GM23338 (cell line): ENCODE measurements at regions not wholly inside any gene's neighbourhood (a gene's known extent, or its start where the extent isn't known, plus 50 kb on each side); places are given as distances from the start of the nearest gene placed in this dataset.
A peak's percentile ranks its signal among the peaks of the same experiment; 100 is the strongest.

Source experiments
- ATAC-seq: fragments of 200-7000 bp; cut with Tn5 transposase; 3 replicates; pipeline ENCODE4 v1.9.1; 2020
- DNase-seq: peaks from one replicate; pipeline ENCODE4 v3.0.0-alpha.2; 2015; ENCODE audit warnings: low spot score
- H2AFZ ChIP-seq: fragments of 200-600 bp; sonication (generic); 2 replicates; pipeline ENCODE4 v1.8.0; 2016; ENCODE audit warnings: antibody characterized with exemption, mild to moderate bottlenecking, moderate library complexity
- H3F3A ChIP-seq: fragments of 200-600 bp; sonication (generic); replicated peaks from 2 replicates; pipeline ENCODE4 v1.8.0; 2017; ENCODE audit warnings: antibody characterized with exemption, mixed run types, low read depth
- H3K27ac ChIP-seq: fragments of 200-600 bp; sonication (generic); 2 replicates; pipeline ENCODE4 v1.6.1; 2016; ENCODE audit warnings: low read depth
- H3K27me3 ChIP-seq: fragments of 200-600 bp; sonication (generic); 2 replicates; pipeline ENCODE4 v1.8.0; 2016; ENCODE audit warnings: mild to moderate bottlenecking, mixed run types, moderate library complexity; ENCODE audit not compliant: insufficient read depth
- H3K36me3 ChIP-seq: fragments of 200-600 bp; sonication (generic); 2 replicates; pipeline ENCODE4 v1.8.0; 2016; ENCODE audit warnings: mild to moderate bottlenecking; ENCODE audit not compliant: insufficient read depth
- H3K4me1 ChIP-seq: fragments of 200-600 bp; sonication (generic); 2 replicates; pipeline ENCODE4 v1.8.0; 2016; ENCODE audit warnings: mild to moderate bottlenecking, moderate library complexity; ENCODE audit not compliant: insufficient read depth
- H3K4me2 ChIP-seq: fragments of 200-600 bp; sonication (generic); 2 replicates; pipeline ENCODE4 v1.7.1; 2017; ENCODE audit warnings: mixed run types
- H3K4me3 ChIP-seq: fragments of 200-600 bp; sonication (generic); 2 replicates; pipeline ENCODE4 v1.6.1; 2016; ENCODE audit warnings: mixed run types
- H3K79me2 ChIP-seq: fragments of 200-600 bp; sonication (generic); replicated peaks from 2 replicates; pipeline ENCODE4 v1.8.0; 2017; ENCODE audit warnings: mild to moderate bottlenecking; ENCODE audit not compliant: insufficient read depth
- H3K9me2 ChIP-seq: fragments of 200-600 bp; sonication (generic); 2 replicates; pipeline ENCODE4 v1.8.0; 2017; ENCODE audit not compliant: insufficient read depth
- H4K20me1 ChIP-seq: fragments of 200-600 bp; sonication (generic); replicated peaks from 2 replicates; pipeline ENCODE4 v1.8.0; 2017; ENCODE audit warnings: mild to moderate bottlenecking; ENCODE audit not compliant: insufficient read depth
- H3K27ac Mint-ChIP-seq: 2 replicates; pipeline ENCODE4 v1.8.0; 2020; ENCODE audit warnings: inconsistent platforms, mild to moderate bottlenecking, moderate library complexity, mixed read lengths
- H3K27me3 Mint-ChIP-seq: 3 replicates; pipeline ENCODE4 v1.8.0; 2022; ENCODE audit warnings: low read depth, mild to moderate bottlenecking, moderate library complexity, mixed read lengths, inconsistent platforms; ENCODE audit not compliant: insufficient read depth, poor library complexity
- H3K36me3 Mint-ChIP-seq: 3 replicates; pipeline ENCODE4 v1.8.0; 2021; ENCODE audit warnings: low read depth, mild to moderate bottlenecking, inconsistent platforms, moderate library complexity, mixed read lengths
- H3K4me1 Mint-ChIP-seq: 3 replicates; pipeline ENCODE4 v1.8.0; 2020; ENCODE audit warnings: mild to moderate bottlenecking, inconsistent platforms, mixed read lengths
- H3K4me3 Mint-ChIP-seq: 3 replicates; pipeline ENCODE4 v1.8.0; 2021; ENCODE audit warnings: moderate library complexity, mild to moderate bottlenecking, inconsistent platforms, mixed read lengths
- H3K9me3 Mint-ChIP-seq: 3 replicates; pipeline ENCODE4 v1.8.0; 2020; ENCODE audit warnings: moderate library complexity, mild to moderate bottlenecking, inconsistent platforms, mixed read lengths
- JUNB ChIP-seq: IDR thresholded peaks from one replicate; pipeline ENCODE4 v1.6.1; 2016; ENCODE audit warnings: antibody characterized with exemption; ENCODE audit not compliant: unreplicated experiment
- NANOG ChIP-seq: IDR thresholded peaks from 2 replicates; pipeline ENCODE4 v1.6.1; 2016; ENCODE audit warnings: antibody characterized with exemption, borderline replicate concordance
- ZNF114 ChIP-seq: fragments of 250-450 bp; sonication (Bioruptor Pico); IDR thresholded peaks from 2 replicates; pipeline ENCODE4 v1.5.0; 2020; ENCODE audit warnings: mild to moderate bottlenecking, moderate library complexity
- ZNF331 ChIP-seq: fragments of 250-450 bp; sonication (Bioruptor Pico); IDR thresholded peaks from 2 replicates; pipeline ENCODE4 v1.5.0; 2020; ENCODE audit warnings: low read depth, mild to moderate bottlenecking, moderate library complexity
- TF ChIP-seq, protein P1 (sequence below): fragments of 250-450 bp; sonication (Bioruptor Pico); IDR thresholded peaks from 2 replicates; pipeline ENCODE4 v1.5.0; 2020; ENCODE audit warnings: mild to moderate bottlenecking, moderate library complexity

DNA sequence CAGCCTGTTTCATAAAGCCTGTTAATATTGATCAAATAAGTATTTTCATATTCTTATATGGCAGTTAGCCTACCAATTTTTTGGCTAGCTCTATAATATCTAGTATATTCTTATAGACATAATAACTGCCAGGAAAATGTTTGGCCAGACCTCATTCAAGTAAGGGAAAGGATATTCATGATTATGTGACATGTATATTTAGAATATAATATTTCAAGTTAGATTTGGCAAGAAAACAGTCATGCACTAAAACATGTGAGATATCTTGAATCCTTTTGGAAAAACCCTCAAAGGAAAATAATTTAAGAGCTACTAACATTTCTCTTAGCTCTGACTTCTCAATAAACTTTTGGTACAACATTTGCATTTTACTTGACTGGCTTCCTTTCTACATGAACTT is 694.1 kb downstream of the PLCL1 start (continued):
- TF ChIP-seq, protein P1, sequence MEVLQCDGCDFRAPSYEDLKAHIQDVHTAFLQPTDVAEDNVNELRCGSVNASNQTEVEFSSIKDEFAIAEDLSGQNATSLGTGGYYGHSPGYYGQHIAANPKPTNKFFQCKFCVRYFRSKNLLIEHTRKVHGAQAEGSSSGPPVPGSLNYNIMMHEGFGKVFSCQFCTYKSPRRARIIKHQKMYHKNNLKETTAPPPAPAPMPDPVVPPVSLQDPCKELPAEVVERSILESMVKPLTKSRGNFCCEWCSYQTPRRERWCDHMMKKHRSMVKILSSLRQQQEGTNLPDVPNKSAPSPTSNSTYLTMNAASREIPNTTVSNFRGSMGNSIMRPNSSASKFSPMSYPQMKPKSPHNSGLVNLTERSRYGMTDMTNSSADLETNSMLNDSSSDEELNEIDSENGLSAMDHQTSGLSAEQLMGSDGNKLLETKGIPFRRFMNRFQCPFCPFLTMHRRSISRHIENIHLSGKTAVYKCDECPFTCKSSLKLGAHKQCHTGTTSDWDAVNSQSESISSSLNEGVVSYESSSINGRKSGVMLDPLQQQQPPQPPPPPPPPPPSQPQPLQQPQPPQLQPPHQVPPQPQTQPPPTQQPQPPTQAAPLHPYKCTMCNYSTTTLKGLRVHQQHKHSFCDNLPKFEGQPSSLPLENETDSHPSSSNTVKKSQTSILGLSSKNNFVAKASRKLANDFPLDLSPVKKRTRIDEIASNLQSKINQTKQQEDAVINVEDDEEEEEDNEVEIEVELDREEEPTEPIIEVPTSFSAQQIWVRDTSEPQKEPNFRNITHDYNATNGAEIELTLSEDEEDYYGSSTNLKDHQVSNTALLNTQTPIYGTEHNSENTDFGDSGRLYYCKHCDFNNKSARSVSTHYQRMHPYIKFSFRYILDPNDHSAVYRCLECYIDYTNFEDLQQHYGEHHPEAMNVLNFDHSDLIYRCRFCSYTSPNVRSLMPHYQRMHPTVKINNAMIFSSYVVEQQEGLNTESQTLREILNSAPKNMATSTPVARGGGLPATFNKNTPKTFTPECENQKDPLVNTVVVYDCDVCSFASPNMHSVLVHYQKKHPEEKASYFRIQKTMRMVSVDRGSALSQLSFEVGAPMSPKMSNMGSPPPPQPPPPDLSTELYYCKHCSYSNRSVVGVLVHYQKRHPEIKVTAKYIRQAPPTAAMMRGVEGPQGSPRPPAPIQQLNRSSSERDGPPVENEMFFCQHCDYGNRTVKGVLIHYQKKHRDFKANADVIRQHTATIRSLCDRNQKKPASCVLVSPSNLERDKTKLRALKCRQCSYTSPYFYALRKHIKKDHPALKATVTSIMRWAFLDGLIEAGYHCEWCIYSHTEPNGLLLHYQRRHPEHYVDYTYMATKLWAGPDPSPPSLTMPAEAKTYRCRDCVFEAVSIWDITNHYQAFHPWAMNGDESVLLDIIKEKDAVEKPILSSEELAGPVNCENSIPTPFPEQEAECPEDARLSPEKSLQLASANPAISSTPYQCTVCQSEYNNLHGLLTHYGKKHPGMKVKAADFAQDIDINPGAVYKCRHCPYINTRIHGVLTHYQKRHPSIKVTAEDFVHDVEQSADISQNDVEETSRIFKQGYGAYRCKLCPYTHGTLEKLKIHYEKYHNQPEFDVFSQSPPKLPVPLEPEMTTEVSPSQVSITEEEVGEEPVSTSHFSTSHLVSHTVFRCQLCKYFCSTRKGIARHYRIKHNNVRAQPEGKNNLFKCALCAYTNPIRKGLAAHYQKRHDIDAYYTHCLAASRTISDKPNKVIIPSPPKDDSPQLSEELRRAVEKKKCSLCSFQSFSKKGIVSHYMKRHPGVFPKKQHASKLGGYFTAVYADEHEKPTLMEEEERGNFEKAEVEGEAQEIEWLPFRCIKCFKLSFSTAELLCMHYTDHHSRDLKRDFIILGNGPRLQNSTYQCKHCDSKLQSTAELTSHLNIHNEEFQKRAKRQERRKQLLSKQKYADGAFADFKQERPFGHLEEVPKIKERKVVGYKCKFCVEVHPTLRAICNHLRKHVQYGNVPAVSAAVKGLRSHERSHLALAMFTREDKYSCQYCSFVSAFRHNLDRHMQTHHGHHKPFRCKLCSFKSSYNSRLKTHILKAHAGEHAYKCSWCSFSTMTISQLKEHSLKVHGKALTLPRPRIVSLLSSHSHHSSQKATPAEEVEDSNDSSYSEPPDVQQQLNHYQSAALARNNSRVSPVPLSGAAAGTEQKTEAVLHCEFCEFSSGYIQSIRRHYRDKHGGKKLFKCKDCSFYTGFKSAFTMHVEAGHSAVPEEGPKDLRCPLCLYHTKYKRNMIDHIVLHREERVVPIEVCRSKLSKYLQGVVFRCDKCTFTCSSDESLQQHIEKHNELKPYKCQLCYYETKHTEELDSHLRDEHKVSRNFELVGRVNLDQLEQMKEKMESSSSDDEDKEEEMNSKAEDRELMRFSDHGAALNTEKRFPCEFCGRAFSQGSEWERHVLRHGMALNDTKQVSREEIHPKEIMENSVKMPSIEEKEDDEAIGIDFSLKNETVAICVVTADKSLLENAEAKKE (CRISPR knock-in tag), result no peak
- TF ChIP-seq JUNB, result no peak

DNA sequence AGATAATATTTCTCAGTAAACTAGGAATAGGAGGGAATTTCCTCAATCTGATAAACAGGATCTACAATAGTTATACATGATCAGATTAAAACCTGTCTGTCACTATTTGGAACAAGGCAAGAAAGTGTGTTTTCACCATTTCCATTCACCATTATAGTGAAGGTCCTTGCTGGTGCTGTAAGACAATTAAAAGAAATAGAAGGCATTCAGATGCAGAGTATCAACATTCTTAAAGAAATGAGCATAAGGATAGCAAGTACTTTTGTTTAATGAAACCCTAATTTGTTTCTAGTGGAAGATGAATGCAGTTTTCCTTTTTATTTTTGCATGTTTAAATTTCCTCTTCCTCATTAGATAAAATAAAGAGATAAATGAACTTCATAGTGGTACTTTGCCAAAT is 693.7 kb downstream of the PLCL1 start:
- TF ChIP-seq ZNF114 (CRISPR knock-in tag) (no peak), NANOG (peak; percentile 59; the same call in 1 of the 2 replicates)
- peak; percentile 17 for DNase-seq
- peaks cover 31% of the 10 kb centered on the region for H3K4me1 ChIP-seq
- Mint-ChIP-seq H3K4me1 (peaks cover 25% of the 10 kb centered on the region), H3K9me3 (no peaks in the 10 kb centered on the region), H3K27me3 (peaks cover 1% of the 10 kb centered on the region), H3K27ac (peak overlapping the region; percentile 48; the same call in 1 of the 2 replicates), H3K36me3 (no peaks in the 10 kb centered on the region), H3K4me3 (no peak overlapping the region)
- H3K36me3 ChIP-seq, result no peaks in the 10 kb centered on the region
- peak; percentile 61 for ATAC-seq
- no peaks in the 10 kb centered on the region for H3K27me3 ChIP-seq
- peak overlapping the region; percentile 4 for H3K4me2 ChIP-seq
- H3K4me3 ChIP-seq, result no peak overlapping the region
- 0 out of 2 replicates have a peak, but pooled peaks cover 3% of the 10 kb centered on the region for H3K9me2 ChIP-seq
- no peaks in the 10 kb centered on the region for H3K79me2 ChIP-seq
- H3F3A ChIP-seq, result no peaks in the 10 kb centered on the region
- no peak overlapping the region for H3K27ac ChIP-seq
- no peak overlapping the region for H2AFZ ChIP-seq
- no peaks in the 10 kb centered on the region for H4K20me1 ChIP-seq

DNA sequence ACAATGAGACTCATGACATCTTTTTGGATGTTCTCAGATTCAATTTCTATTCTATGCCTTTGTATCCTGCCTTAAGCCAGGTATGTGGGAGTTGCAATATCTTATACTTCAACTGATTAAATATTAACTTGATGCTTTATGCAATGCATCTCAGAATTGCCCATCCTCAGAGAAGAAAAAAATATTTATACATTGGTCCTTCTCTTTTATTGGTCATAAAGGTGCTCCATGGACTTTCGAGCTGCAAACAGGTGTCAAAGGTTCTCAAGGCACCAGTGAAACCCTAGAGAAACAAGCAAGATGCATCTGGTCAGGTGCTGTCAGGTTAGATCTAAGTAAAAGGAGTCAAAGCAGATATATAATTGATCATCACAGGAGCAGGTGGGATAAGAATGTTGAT is 690.5 kb downstream of the PLCL1 start:
- no peaks in the 10 kb centered on the region for H3K36me3 Mint-ChIP-seq
- H3K9me3 Mint-ChIP-seq, result no peaks in the 10 kb centered on the region
- ATAC-seq, result no peak
- H3K4me1 Mint-ChIP-seq, result peaks cover 25% of the 10 kb centered on the region
- DNase-seq, result no peak
- no peak overlapping the region for H3K27ac Mint-ChIP-seq
- no peak overlapping the region for H2AFZ ChIP-seq
- 0 out of 2 replicates have a peak, but pooled peaks cover 3% of the 10 kb centered on the region for H3K9me2 ChIP-seq
- no peaks in the 10 kb centered on the region for H3F3A ChIP-seq
- H4K20me1 ChIP-seq, result no peaks in the 10 kb centered on the region
- H3K4me2 ChIP-seq, result no peak overlapping the region
- H3K36me3 ChIP-seq, result no peaks in the 10 kb centered on the region
- H3K4me3 Mint-ChIP-seq, result no peak overlapping the region
- peaks cover 31% of the 10 kb centered on the region for H3K4me1 ChIP-seq
- no peaks in the 10 kb centered on the region for H3K79me2 ChIP-seq
- TF ChIP-seq ZNF331 (CRISPR knock-in tag) (no peak), NANOG (no peak)
- H3K27ac ChIP-seq, result no peak overlapping the region
- peaks cover 1% of the 10 kb centered on the region for H3K27me3 Mint-ChIP-seq
- no peaks in the 10 kb centered on the region for H3K27me3 ChIP-seq
- H3K4me3 ChIP-seq, result no peak overlapping the region
